ENCODE measurements at regions not wholly inside any gene's neighbourhood (a gene's known extent, or its start where the extent isn't known, plus 50 kb on each side); places are given as distances from the start of the nearest gene placed in this dataset.

DNA sequence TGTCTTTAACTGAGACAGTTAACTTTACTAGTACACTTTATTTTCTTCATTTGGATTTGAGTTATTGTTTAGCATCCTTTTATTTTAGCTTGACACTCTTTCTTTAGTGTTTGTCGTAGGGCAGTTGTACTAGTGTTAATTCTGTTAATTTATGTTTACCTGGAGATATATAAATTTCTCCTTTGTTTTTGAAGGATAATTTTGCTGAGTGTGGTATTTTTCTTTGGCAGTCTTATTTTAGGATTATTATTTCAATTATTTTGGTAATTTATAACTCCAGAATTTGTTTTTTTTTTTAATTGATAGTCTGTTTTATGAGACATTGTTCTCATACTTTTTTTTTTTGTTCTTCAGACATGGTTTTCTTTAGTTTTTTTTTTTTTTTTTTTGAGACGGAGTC is 73.8 kb upstream of the CHODL start:
- WGBS (ENCODE audit: insufficient coverage, low coverage, missing lambda C conversion rate), result 13% methylated on average over 1 of the region's 2 CpGs
- no peaks in the 10 kb centered on the region for H3K9me3 ChIP-seq (replicated peaks; ENCODE audit: control insufficient read depth, insufficient read depth, low read depth, low read length)
- H3K9me1 ChIP-seq (ENCODE audit: control insufficient read depth, insufficient read depth, low read length), result no peaks in the 10 kb centered on the region
- no peaks in the 10 kb centered on the region for H4K20me1 ChIP-seq (replicated peaks; ENCODE audit: control insufficient read depth, insufficient read depth, low read length)
- CTCF ChIA-PET (ENCODE audit: low intra/inter-chr PET ratio), result no interaction called here
- H3K36me3 ChIP-seq (ENCODE audit: control insufficient read depth, insufficient read depth, low read length), result no peaks in the 10 kb centered on the region
- H3K4me3 ChIP-seq, result no peak overlapping the region
- in situ Hi-C loops (cut with MboI), result no loop called here
- intact Hi-C loops (cut with micrococcal nuclease), result no loop called here
- DNase-seq (ENCODE audit: extremely low read depth in 1 of 4, low spot score in 3 of 4) (no peak), FAIRE-seq (no peak), ATAC-seq (no peak)
- no peak overlapping the region for H3K9ac ChIP-seq (ENCODE audit: insufficient read depth in 1 of 2, low read depth in 2 of 2, low read length in 2 of 2)
- no peak overlapping the region for H3K4me2 ChIP-seq (ENCODE audit: insufficient read depth, low read length)
- no peak overlapping the region for H2AFZ ChIP-seq (ENCODE audit: low read depth, low read length)
- POLR2A ChIA-PET, result no interaction called here
- H3K27ac ChIP-seq (ENCODE audit: extremely low read depth, low read depth, low read length), result no peak overlapping the region
- BruUV-seq (replicated peaks), result no TSS peak
- H3K4me1 ChIP-seq (replicated peaks in 1 of 2; ENCODE audit: control insufficient read depth in 2 of 2, insufficient read depth in 2 of 2, low read length in 2 of 2), result no peaks in the 10 kb centered on the region
- no peaks in the 10 kb centered on the region for H3K79me2 ChIP-seq (ENCODE audit: control insufficient read depth, insufficient read depth, low read length)
- no peaks in the 10 kb centered on the region for H3K27me3 ChIP-seq (ENCODE audit: control insufficient read depth in 2 of 2, insufficient read depth in 2 of 2, low read length in 2 of 2)
- no peak for TF ChIP-seq NR2C2 (CRISPR knock-in tag; IDR thresholded peaks at IDR 0.05)
- TF ChIP-seq NR2C2 (tag; IDR thresholded peaks at IDR 0.05), result no peak
- peak; percentile 38 for TF ChIP-seq MAFF (IDR thresholded peaks at IDR 0.05; ENCODE audit: low read length)
- TF ChIP-seq ZNF507 (tag; conservative IDR thresholded peaks at IDR 0.05), result no peak
- no peak for TF ChIP-seq PHF20 (IDR thresholded peaks at IDR 0.05; ENCODE audit: partially characterized antibody)
- TF ChIP-seq C11orf30 (IDR thresholded peaks at IDR 0.05; ENCODE audit: low read depth), result peak; percentile 69
- peak; percentile 31; the same call in 1 of the 2 replicates for TF ChIP-seq MAFK (IDR thresholded peaks at IDR 0.05; ENCODE audit: low read length)
- TF ChIP-seq, protein P1, sequence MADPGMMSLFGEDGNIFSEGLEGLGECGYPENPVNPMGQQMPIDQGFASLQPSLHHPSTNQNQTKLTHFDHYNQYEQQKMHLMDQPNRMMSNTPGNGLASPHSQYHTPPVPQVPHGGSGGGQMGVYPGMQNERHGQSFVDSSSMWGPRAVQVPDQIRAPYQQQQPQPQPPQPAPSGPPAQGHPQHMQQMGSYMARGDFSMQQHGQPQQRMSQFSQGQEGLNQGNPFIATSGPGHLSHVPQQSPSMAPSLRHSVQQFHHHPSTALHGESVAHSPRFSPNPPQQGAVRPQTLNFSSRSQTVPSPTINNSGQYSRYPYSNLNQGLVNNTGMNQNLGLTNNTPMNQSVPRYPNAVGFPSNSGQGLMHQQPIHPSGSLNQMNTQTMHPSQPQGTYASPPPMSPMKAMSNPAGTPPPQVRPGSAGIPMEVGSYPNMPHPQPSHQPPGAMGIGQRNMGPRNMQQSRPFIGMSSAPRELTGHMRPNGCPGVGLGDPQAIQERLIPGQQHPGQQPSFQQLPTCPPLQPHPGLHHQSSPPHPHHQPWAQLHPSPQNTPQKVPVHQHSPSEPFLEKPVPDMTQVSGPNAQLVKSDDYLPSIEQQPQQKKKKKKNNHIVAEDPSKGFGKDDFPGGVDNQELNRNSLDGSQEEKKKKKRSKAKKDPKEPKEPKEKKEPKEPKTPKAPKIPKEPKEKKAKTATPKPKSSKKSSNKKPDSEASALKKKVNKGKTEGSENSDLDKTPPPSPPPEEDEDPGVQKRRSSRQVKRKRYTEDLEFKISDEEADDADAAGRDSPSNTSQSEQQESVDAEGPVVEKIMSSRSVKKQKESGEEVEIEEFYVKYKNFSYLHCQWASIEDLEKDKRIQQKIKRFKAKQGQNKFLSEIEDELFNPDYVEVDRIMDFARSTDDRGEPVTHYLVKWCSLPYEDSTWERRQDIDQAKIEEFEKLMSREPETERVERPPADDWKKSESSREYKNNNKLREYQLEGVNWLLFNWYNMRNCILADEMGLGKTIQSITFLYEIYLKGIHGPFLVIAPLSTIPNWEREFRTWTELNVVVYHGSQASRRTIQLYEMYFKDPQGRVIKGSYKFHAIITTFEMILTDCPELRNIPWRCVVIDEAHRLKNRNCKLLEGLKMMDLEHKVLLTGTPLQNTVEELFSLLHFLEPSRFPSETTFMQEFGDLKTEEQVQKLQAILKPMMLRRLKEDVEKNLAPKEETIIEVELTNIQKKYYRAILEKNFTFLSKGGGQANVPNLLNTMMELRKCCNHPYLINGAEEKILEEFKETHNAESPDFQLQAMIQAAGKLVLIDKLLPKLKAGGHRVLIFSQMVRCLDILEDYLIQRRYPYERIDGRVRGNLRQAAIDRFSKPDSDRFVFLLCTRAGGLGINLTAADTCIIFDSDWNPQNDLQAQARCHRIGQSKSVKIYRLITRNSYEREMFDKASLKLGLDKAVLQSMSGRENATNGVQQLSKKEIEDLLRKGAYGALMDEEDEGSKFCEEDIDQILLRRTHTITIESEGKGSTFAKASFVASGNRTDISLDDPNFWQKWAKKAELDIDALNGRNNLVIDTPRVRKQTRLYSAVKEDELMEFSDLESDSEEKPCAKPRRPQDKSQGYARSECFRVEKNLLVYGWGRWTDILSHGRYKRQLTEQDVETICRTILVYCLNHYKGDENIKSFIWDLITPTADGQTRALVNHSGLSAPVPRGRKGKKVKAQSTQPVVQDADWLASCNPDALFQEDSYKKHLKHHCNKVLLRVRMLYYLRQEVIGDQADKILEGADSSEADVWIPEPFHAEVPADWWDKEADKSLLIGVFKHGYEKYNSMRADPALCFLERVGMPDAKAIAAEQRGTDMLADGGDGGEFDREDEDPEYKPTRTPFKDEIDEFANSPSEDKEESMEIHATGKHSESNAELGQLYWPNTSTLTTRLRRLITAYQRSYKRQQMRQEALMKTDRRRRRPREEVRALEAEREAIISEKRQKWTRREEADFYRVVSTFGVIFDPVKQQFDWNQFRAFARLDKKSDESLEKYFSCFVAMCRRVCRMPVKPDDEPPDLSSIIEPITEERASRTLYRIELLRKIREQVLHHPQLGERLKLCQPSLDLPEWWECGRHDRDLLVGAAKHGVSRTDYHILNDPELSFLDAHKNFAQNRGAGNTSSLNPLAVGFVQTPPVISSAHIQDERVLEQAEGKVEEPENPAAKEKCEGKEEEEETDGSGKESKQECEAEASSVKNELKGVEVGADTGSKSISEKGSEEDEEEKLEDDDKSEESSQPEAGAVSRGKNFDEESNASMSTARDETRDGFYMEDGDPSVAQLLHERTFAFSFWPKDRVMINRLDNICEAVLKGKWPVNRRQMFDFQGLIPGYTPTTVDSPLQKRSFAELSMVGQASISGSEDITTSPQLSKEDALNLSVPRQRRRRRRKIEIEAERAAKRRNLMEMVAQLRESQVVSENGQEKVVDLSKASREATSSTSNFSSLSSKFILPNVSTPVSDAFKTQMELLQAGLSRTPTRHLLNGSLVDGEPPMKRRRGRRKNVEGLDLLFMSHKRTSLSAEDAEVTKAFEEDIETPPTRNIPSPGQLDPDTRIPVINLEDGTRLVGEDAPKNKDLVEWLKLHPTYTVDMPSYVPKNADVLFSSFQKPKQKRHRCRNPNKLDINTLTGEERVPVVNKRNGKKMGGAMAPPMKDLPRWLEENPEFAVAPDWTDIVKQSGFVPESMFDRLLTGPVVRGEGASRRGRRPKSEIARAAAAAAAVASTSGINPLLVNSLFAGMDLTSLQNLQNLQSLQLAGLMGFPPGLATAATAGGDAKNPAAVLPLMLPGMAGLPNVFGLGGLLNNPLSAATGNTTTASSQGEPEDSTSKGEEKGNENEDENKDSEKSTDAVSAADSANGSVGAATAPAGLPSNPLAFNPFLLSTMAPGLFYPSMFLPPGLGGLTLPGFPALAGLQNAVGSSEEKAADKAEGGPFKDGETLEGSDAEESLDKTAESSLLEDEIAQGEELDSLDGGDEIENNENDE (IDR thresholded peaks at IDR 0.05; ENCODE audit: low read depth, low read length), result no peak
- no peak for TF ChIP-seq CCAR2 (IDR thresholded peaks at IDR 0.05; ENCODE audit: low read depth, low read length)
- no peak for TF ChIP-seq EP400 (IDR thresholded peaks at IDR 0.05)
- TF ChIP-seq PYGO2 (tag; IDR thresholded peaks at IDR 0.05), result no peak
- peak; percentile 85 for TF ChIP-seq ZNF316 (IDR thresholded peaks at IDR 0.05)
